AG10803 (cell line): ENCODE measurements at regions not wholly inside any gene's neighbourhood (a gene's known extent, or its start where the extent isn't known, plus 50 kb on each side); places are given as distances from the start of the nearest gene placed in this dataset.
A peak's percentile ranks its signal among the peaks of the same experiment; 100 is the strongest.

Experiments
- DNase-seq: peaks from one replicate; pipeline ENCODE4 v3.0.0; 2010; ENCODE audit warnings: low read depth
- H3K4me3 ChIP-seq: 2 replicates; pipeline ENCODE4 v1.5.1; 2011; ENCODE audit warnings: mild to moderate bottlenecking, low read length, control low read depth
- TF ChIP-seq, protein P1 (sequence below): conservative IDR thresholded peaks from 2 replicates; pipeline ENCODE4 v1.5.1; 2011; ENCODE audit warnings: mild to moderate bottlenecking, low read length, control low read depth, inconsistent platforms

DNA sequence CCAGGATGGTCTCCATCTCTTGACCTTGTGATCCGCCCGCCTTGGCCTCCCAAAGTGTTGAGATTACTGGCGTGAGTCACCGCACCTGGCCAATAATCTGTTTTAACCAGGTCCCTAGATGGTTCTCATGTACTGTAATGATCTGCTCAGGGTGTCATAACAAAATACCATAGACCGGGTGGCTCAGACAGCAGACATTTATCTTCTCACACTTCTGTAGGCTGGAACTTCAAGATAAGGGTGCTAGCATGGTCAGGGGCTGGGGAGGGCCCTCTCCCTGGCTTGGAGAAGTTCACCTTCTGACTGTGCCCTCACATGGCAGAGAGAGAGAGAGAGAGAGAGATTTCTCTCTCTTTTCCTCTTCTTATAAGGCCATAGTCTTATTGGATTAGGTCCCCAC is 279.4 kb upstream of the LYZL1 start:
- no peak for DNase-seq
- TF ChIP-seq, protein P1, sequence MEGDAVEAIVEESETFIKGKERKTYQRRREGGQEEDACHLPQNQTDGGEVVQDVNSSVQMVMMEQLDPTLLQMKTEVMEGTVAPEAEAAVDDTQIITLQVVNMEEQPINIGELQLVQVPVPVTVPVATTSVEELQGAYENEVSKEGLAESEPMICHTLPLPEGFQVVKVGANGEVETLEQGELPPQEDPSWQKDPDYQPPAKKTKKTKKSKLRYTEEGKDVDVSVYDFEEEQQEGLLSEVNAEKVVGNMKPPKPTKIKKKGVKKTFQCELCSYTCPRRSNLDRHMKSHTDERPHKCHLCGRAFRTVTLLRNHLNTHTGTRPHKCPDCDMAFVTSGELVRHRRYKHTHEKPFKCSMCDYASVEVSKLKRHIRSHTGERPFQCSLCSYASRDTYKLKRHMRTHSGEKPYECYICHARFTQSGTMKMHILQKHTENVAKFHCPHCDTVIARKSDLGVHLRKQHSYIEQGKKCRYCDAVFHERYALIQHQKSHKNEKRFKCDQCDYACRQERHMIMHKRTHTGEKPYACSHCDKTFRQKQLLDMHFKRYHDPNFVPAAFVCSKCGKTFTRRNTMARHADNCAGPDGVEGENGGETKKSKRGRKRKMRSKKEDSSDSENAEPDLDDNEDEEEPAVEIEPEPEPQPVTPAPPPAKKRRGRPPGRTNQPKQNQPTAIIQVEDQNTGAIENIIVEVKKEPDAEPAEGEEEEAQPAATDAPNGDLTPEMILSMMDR = no peak
- H3K4me3 ChIP-seq = no peak overlapping the region

DNA sequence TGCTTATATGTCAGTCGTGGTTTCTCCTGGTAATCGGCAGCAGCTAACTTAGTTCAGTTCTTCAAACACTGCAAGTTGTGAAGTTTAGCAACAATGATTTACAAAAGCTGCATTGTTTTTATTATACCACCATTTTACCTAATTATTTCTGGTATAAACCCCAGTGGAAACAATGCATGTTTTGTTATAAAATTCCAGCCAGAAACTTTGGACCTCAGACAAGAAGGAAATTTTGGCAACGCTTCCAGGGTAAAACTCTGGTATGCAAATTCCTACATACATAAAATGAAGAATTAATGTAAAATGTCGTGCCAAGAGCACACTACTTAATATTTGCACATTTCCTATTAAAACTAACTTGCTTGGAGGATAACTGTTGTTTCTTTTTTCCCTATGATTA is 277.4 kb upstream of the LYZL1 start:
- TF ChIP-seq, protein P1 = no peak
- no peak for DNase-seq
- H3K4me3 ChIP-seq = no peak overlapping the region

DNA sequence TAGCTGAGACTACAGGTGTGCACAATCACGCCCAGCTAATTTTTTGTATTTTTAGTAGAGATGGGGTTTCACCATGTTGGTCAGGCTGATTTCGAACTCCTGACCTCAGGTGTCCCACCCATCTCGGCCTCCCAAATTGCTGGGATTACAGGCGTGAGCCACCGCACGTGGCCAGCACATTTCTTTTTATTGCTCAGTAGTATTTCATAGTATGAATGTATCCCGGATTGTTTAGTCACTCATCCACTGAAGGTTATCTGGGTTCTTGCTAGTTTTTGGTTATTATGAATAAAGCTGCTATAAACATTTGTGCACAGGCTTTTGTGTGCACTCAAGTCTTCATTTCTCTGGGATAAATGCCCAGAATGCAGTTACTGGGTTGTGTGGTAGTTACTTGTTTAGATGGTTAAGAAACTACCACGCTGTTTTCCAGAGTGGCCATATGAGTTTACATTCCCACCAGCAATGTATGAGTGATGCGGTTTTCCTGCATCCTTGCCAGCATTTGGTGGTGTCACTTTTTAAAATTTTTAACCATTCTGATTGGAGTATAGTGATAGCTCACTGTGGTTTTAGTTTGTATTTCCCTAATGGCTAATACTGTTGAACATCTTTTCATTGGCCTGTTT is 275.8 kb upstream of the LYZL1 start:
- H3K4me3 ChIP-seq = no peak overlapping the region
- TF ChIP-seq, protein P1 = no peak
- peak; percentile 21 for DNase-seq

DNA sequence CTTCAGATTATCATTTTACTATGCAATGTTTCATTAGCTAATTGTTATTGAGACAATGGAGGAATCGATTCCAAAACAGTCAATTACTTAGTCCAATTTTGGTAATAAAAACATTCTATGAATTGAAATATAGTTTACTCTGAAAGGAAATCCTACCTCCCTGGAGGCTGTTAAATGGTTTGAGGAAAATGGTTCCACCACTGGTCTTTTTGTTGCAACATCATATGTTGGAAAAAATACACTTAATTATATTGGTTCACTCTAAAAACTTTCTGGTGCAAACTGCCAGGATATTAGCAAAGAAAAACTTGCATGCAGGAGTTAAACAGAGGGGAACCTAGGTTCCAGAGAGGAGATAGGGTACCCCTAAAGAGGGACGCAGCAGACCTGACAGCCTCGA is 267.3 kb upstream of the LYZL1 start:
- no peak overlapping the region for H3K4me3 ChIP-seq
- TF ChIP-seq, protein P1 = no peak
- no peak for DNase-seq

DNA sequence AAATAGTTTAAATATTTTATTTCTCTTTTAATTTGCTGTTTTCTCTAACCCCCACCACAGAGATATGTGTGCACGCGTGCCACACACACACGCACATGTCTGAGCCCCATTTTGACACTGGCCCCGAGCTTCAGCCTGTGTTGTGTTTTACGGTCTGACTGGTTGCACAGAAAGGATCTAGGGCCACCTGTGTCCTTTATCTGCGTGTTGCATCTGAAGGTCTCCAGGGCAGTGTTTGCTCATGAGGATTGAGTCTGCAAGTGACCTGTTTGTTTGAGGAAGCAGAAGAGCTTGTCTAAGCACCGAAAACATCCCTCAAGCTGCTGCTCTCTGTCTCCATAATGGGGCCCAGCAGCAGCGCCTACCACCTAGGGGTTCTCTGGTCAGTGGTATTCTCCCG is 266.4 kb upstream of the LYZL1 start:
- DNase-seq = no peak
- TF ChIP-seq, protein P1 = no peak
- H3K4me3 ChIP-seq = no peak overlapping the region

DNA sequence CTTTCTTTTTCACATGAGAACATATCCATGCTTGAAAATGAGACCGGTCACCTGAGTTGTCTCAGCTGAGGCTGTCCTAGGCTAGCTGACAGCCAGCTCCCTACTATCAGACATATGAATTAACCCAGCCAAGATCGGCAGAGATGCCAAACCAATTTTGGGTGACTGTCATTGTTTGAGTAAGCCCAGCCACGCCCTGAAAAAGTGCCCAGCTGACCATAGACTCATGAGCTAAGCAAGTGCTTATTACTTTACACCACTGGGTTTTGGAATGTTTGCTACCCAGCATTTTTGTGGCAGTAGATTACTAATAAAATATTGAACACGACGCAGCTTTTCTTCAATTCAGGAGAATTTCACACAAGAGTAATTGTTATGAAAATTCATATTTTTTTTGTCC is 265.2 kb upstream of the LYZL1 start:
- no peak overlapping the region for H3K4me3 ChIP-seq
- DNase-seq = no peak
- TF ChIP-seq, protein P1 = no peak

DNA sequence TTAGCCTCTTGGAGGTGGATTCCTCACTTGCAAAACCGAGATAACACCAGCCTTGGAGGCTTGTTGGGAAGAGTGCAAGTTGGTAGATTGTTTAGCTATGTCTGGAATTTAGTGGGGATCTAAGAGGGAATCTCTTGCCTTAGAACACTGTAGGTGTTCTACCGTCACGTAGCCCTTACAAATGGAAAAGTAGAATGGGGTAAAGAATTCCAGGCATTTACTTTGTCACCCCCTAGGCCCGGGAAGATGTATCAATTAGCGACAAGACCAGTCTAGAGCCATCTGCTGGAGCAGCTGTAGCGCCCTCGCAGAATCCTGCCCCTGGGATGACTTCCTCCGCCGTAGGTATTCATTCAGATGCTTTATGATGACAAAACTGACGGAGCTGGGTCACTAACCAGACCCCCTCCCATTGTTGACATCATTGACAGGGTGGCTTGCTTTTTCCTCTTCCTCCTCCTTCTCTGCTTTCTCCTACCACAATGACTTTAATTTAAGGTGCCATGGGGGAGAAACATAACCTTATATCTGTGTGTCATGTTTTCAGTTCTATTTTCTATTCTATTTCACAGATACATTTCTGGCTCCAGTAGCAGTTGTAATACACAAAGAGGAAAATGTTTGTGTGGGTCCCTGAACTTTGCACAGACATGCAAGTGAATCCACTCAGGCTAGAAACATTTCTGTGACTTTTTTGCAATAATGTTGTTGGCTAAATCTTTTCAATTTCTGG is 262.6 kb upstream of the LYZL1 start:
- TF ChIP-seq, protein P1 = no peak
- H3K4me3 ChIP-seq = no peak overlapping the region
- no peak for DNase-seq
